ENCODE measurements at regions not wholly inside any gene's neighbourhood (a gene's known extent, or its start where the extent isn't known, plus 50 kb on each side); places are given as distances from the start of the nearest gene placed in this dataset.
A peak's percentile ranks its signal among the peaks of the same experiment; 100 is the strongest.

DNA sequence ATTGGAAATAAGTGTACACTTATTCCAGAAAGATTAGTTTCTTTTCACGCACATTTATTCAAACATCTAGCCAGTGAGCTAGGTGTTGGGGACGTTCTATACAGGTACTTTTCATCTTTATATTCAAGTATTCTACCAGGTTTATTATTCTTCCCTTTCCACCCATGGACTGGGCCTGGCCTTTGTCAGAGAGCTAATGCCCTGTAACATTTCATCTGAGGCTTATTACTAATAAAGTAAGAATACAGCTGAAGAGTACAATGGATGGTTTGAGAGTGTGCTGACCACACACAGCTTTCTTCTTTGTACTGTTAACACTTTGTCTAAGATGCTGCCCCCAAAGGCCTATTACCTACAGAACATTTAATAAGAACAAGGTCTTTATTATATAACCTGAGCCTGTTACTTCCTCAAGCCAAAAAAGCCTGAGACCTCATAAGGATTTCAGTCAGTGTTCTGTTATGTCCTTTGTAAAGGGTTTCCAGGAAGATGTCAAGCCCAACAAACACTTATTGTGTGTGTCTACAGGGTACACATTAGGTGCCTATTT is 93.5 kb downstream of the ZNF608 start:
- peaks cover 65% of the 10 kb centered on the region for H3K4me1 ChIP-seq (ENCODE audit: control insufficient read depth, extremely low read depth, insufficient read depth, low read length)
- H3K36me3 ChIP-seq (ENCODE audit: control insufficient read depth in 2 of 2, extremely low read depth in 1 of 2, insufficient read depth in 2 of 2, low read length in 2 of 2): peaks cover 0 to 5% of the 10 kb centered on the region in 2 experiments
- no peaks in the 10 kb centered on the region for H3K79me2 ChIP-seq (ENCODE audit: control insufficient read depth, insufficient read depth, low read length)
- peak overlapping the region; percentile 92 for H3K27ac ChIP-seq (ENCODE audit: insufficient read depth, low read depth, low read length)
- H3K9me3 ChIP-seq (replicated peaks; ENCODE audit: control insufficient read depth, insufficient read depth, low read length): no peaks in the 10 kb centered on the region
- intact Hi-C loops (cut with micrococcal nuclease): loop anchor here (5.0 kb wide), 4 partner anchors 294 to 841 kb away; no protein-coding TSS in a partner anchor
- dilution Hi-C loops (cut with MboI; ENCODE audit: extremely low pct_ligation_motif_present, low sequenced_read_pairs): no loop called here
- no peak overlapping the region for H2AFZ ChIP-seq (ENCODE audit: low read depth, low read length)
- no peaks in the 10 kb centered on the region for H4K20me1 ChIP-seq (replicated peaks; ENCODE audit: control insufficient read depth, extremely low read depth, insufficient read depth, low read length)
- H3K4me2 ChIP-seq (ENCODE audit: insufficient read depth, low read length): peak overlapping the region; percentile 87
- DNase-seq (ENCODE audit: low read depth, low spot score) (no peak), FAIRE-seq (no peak)
- BruUV-seq (replicated peaks): no TSS peak
- no peaks in the 10 kb centered on the region for H3K27me3 ChIP-seq (ENCODE audit: control insufficient read depth in 2 of 2, insufficient read depth in 2 of 2, low read length in 2 of 2)
- CTCF ChIA-PET: no interaction called here
- H3K4me3 ChIP-seq (replicated peaks in 1 of 3; ENCODE audit: insufficient read depth in 1 of 3, low read depth in 1 of 3, low read length in 3 of 3): no peak overlapping the region
- H3K9ac ChIP-seq (replicated peaks; ENCODE audit: extremely low read depth, insufficient read depth, low read length): peak overlapping the region; percentile 83
- POLR2A ChIA-PET: no interaction called here
- no peaks in the 10 kb centered on the region for H3K9me1 ChIP-seq (replicated peaks; ENCODE audit: control insufficient read depth, extremely low read depth, insufficient read depth, low read length)
- no peak for TF ChIP-seq GATA2 (IDR thresholded peaks at IDR 0.05; ENCODE audit: insufficient read depth, insufficient read length, low read depth, low read length)
- no peak for TF ChIP-seq POLR2A (IDR thresholded peaks at IDR 0.05; ENCODE audit: low read depth, low read length)
- no peak for TF ChIP-seq MYC (IDR thresholded peaks at IDR 0.05; ENCODE audit: low read depth, low read length)
- no peak for TF ChIP-seq FOS (IDR thresholded peaks at IDR 0.05; ENCODE audit: borderline replicate concordance, insufficient read depth, low read length)
- no peak for TF ChIP-seq EZH2 (IDR thresholded peaks at IDR 0.05; ENCODE audit: borderline replicate concordance, low read depth, low read length, severe bottlenecking)
- TF ChIP-seq, protein P1, sequence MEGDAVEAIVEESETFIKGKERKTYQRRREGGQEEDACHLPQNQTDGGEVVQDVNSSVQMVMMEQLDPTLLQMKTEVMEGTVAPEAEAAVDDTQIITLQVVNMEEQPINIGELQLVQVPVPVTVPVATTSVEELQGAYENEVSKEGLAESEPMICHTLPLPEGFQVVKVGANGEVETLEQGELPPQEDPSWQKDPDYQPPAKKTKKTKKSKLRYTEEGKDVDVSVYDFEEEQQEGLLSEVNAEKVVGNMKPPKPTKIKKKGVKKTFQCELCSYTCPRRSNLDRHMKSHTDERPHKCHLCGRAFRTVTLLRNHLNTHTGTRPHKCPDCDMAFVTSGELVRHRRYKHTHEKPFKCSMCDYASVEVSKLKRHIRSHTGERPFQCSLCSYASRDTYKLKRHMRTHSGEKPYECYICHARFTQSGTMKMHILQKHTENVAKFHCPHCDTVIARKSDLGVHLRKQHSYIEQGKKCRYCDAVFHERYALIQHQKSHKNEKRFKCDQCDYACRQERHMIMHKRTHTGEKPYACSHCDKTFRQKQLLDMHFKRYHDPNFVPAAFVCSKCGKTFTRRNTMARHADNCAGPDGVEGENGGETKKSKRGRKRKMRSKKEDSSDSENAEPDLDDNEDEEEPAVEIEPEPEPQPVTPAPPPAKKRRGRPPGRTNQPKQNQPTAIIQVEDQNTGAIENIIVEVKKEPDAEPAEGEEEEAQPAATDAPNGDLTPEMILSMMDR (IDR thresholded peaks at IDR 0.05; ENCODE audit: extremely low read depth in 1 of 2, insufficient read depth in 1 of 2, low read depth in 1 of 2, low read length in 2 of 2): no peak
- no peak for TF ChIP-seq JUN (IDR thresholded peaks at IDR 0.05; ENCODE audit: borderline replicate concordance, insufficient read depth, insufficient read length, low read depth)
- TF ChIP-seq, protein P2, sequence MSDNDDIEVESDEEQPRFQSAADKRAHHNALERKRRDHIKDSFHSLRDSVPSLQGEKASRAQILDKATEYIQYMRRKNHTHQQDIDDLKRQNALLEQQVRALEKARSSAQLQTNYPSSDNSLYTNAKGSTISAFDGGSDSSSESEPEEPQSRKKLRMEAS (IDR thresholded peaks at IDR 0.05; ENCODE audit: insufficient read depth, insufficient read length): no peak
- no peak for TF ChIP-seq POLR2AphosphoS5 (IDR thresholded peaks at IDR 0.05; ENCODE audit: insufficient read depth, low read depth, low read length)

Data from endothelial cell of umbilical vein (primary cell).